Activated CD4-positive, alpha-beta T cell treated with anti-CD3 and anti-CD28 coated beads, Interleukin-2, amount 50 U/mL, for 1 hour (primary cell): ENCODE measurements at regions not wholly inside any gene's neighbourhood (a gene's known extent, or its start where the extent isn't known, plus 50 kb on each side); places are given as distances from the start of the nearest gene placed in this dataset.
"Not testable (repeated sequence)": the region's sequence is repeated elsewhere in the genome, so short reads cannot be mapped to it uniquely, and the experiment has no call there.

Experiments
- DNase-seq: peaks from one replicate; pipeline ENCODE4 v3.0.0-alpha.2; 2020

- DNase-seq: no peak
Observed at GRCh38 chr1:5682626-5683225, 309.5 kb downstream of the NPHP4 start.

GRCh38 chr1:5681654-5682053 lies 310.6 kb downstream of the NPHP4 start:
- no peak for DNase-seq

- no peak for DNase-seq
Observed at GRCh38 chr1:5680600-5680999, 311.6 kb downstream of the NPHP4 start.

GRCh38 chr1:5678759-5679158 lies 313.5 kb downstream of the NPHP4 start:
- no peak for DNase-seq

GRCh38 chr1:5672355-5672754 lies 319.9 kb downstream of the NPHP4 start:
- not testable (repeated sequence) for DNase-seq

- DNase-seq: no peak
Observed at GRCh38 chr1:5670590-5671350, 321.5 kb downstream of the NPHP4 start.

- no peak for DNase-seq
Observed at GRCh38 chr1:5667513-5668325, 324.5 kb downstream of the NPHP4 start.

- DNase-seq: no peak
Observed at GRCh38 chr1:5664906-5665875, 327.0 kb downstream of the NPHP4 start.

- DNase-seq: no peak
Observed at GRCh38 chr1:5664081-5664768, 328.0 kb downstream of the NPHP4 start.

- no peak for DNase-seq
Observed at GRCh38 chr1:5662744-5663126, 329.5 kb downstream of the NPHP4 start.

- DNase-seq: no peak
Observed at GRCh38 chr1:5662086-5662743, 330.0 kb downstream of the NPHP4 start.

GRCh38 chr1:5661196-5662085 lies 330.8 kb downstream of the NPHP4 start:
- DNase-seq: no peak

- DNase-seq: no peak
Observed at GRCh38 chr1:5660141-5660935, 331.9 kb downstream of the NPHP4 start.

- no peak for DNase-seq
Observed at GRCh38 chr1:5659606-5660005, 332.6 kb downstream of the NPHP4 start.

- DNase-seq: no peak
Observed at GRCh38 chr1:5658340-5659316, 333.6 kb downstream of the NPHP4 start.

- DNase-seq: no peak
Observed at GRCh38 chr1:5651964-5652821, 340.0 kb downstream of the NPHP4 start.

- DNase-seq: no peak
Observed at GRCh38 chr1:5651473-5651872, 340.8 kb downstream of the NPHP4 start.
